ENCODE measurements at regions not wholly inside any gene's neighbourhood (a gene's known extent, or its start where the extent isn't known, plus 50 kb on each side); places are given as distances from the start of the nearest gene placed in this dataset.

DNA sequence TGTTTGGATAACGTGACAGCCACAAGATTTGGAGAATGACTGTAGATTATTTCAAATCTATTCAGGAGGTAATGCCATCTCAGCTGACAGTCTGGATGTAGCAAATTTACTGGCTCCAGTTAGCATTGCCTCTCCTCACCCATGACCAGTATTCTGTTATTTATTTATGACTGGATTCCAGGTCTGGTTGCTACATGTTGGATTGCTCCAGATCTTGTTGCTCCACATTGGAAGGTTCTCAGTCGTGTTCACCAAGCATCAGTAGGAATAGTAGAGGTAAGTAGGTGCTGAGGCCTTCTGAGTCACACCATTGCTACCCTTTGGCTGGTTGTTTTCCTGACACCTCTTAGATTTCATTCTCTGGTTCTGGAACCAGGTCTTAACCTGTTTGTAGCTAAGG lies 69.5 kb upstream of the ELOVL5 start:
- DNase-seq (ENCODE audit: low read depth in 3 of 3, low spot score in 2 of 3) = no peak

DNA sequence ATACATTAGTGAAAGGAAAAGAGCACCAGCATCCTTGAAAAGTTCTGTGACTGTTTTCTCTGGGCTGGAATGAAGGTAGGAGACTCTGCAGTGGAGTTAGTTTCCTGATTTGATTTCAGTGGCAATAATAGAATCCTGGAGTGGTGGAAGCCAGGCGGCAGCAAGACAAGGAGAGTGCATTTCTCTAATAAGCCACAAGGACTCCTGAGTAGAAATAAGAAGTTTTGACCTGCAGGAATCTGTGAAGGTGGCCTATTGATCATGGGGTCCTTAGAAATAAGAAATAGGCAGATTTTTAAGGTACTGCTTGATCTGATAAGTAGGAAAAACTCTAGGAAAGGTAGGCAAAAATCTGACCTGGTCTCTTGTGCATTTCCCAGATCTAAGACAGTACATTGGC lies 68.4 kb upstream of the ELOVL5 start:
- no peak for DNase-seq (ENCODE audit: low read depth in 3 of 3, low spot score in 2 of 3)

DNA sequence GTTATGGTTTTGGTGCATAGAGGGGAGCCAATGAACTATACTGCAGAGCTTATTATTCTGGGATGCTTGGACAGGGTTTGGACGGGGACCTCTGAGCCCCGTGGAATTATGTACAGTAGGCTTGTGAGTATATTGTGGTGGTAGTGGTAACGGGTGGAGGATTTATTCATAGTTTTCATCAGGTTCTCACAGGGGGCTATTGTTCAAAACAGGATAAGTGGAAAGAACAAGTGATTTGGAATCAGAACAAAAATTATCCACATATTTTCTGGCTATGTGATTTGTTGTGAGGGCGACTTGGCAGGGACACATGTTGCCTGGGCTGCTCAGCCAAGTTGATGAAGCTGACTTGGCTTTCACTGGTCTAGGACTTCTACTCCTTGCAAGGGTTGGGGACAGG lies 64.6 kb upstream of the ELOVL5 start:
- DNase-seq (ENCODE audit: low read depth in 3 of 3, low spot score in 2 of 3) = no peak

- DNase-seq (ENCODE audit: low read depth in 3 of 3, low spot score in 2 of 3) = no peak
Measured at GRCh38 chr6:53412751-53413150, 64.0 kb upstream of the ELOVL5 start.

DNA sequence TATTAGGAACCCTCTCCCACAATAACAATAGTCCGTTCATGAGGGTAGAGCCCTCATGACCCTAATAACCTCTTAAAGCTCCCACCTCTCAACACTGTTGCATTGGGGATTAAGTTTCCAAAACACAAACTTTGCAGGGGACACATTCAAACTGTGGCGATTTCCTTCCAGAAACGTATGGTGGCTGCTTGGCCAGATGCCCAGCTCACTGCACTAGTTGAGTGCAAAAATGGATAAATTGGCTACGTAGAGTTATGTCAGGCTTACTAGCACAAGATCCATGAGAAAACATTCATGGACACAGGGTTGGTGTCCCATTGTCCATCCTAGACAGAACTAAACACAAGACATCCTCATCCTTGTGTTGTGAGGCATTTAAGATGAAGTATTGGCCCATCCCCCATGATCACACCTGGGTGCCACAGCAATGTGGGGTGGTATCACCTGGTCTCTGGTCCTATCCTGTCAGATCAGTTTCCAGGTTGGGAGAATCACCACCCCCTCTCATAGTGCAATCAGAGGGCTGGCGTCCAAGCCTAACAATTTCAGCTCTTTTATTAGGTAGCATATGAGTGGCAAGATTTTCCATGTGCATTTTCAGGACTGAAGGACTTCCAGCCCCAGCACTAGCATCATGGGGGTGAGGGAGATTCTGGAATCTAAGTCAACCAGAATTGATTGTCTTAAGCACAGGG lies 63.4 kb upstream of the ELOVL5 start:
- DNase-seq (ENCODE audit: low read depth in 3 of 3, low spot score in 2 of 3) = no peak

DNA sequence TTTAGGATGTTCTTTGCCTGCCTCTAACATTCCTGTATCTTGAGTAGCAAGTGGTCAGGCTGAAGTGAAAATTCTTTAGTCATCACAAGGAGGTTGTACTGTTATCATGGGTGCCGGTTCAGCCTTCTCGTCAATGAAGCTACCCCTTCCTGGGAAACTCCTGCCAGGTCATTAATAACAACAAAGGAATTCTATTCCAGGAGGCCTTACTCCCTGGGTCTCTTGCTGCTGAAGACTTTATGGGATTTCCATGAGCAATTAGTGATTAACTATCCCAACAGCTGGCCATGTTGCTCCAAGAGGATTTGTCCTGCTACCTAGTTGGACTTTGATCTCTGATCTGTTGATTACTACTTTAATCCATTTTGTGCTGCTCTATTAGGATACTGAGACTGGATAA lies 62.7 kb upstream of the ELOVL5 start:
- no peak for DNase-seq (ENCODE audit: low read depth in 3 of 3, low spot score in 2 of 3)

DNA sequence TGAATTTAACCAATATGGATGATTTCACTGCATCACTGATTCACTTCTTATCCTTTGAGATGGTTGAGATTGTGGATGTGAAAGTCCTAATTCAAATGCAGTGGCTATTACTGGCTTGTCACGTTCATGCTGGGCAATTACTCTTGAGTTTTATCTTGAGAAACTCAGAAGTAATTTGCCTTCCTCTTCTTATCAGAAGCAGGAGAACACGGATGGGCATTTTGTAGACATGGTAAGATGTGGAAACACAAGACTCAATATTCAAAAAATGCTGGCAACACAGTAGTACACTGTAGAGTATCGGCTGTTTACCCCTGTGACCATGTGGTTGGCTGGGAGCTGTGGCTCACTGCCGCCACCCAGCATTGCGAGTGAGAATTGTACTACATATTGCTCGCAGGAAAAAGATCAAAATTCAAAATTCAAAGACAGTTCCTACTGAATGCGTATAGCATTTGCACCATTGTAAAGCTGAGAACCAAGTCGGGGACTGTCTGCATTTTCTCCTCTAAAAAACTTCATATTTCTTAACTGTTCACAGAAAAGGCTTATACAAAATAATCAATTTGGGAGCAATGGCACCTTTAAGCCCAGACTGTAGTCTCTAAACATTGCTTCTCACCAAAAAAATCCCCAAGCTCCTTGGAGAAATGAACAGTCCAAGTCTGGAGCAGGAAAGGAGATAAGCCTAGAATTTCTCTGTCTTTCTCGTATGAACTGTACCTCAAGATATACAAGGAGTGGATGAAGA lies 61.9 kb upstream of the ELOVL5 start:
- no peak for DNase-seq (ENCODE audit: low read depth in 3 of 3, low spot score in 2 of 3)

DNA sequence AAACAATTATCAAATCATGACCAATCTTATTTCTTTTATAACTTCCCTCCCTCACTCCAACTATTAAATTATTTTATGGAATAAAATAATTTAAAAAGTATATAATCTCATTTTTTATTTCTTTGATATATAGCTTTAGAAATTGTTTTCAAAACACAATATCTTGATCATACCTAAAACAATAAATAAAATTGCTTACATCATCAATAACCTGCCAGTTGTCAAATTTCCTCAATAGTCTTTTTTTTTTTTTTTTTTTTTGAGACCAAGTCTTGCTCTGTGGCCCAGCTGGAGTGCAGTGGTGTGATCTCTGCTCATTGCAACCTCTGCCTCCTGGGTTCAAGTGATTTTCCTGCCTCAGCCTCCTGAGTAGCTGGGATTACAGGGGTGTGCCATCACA lies 60.1 kb upstream of the ELOVL5 start:
- no peak for DNase-seq (ENCODE audit: low read depth in 3 of 3, low spot score in 2 of 3)

DNA sequence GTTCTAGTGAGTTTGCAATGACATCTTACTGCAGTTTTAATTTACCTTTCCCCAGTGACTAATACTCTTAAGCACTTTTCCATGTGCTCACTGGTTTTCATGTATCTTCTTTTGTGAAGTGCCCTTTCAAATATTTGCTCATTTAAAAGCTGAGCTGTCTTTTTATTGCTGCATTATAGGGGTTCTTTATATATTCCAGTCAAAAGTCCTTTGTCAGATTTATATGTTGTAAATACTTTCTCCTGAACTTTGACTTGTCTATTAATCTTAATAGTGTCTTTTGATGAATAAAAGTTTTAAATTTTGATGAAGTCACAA lies 50.2 kb upstream of the ELOVL5 start:
- no peak for DNase-seq (ENCODE audit: low read depth in 3 of 3, low spot score in 2 of 3)

DNA sequence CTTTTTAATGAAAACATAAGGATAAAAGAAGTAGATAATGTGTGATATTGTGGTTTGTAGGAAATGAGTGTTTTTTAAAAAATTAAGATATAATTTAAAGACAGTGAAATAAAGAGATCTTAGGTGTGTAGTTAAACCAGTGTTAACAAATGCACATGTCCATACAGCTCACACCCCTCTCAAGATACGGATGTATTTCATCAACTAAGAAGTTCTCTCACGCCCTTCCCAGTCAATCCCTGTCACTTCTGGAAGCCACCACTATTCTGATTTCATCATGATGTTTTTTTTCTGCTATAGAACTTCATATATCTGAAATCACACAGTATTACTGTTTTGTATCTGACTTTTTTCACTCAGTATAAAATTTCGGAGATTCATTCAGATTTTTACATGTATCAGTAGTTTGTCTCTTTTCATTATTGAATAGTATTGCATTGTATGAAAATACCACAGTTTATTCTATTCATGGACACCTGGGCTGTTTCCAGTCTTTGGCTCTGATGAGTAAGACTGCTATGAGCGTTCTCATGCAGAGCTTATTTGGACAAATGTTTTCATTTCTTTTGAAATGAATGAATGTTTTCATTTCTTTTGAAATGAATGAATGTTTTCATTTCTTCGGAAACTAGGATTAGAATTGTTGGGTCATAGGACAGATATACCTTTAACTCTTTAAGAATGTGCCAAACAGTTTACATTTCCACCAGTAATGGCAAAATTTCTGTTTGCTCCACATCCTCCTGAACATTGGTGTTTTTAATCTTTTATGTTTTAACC lies 49.7 kb upstream of the ELOVL5 start:
- no peak for DNase-seq (ENCODE audit: low read depth in 3 of 3, low spot score in 2 of 3)
